COLO668 (cell line): ENCODE measurements at regions not wholly inside any gene's neighbourhood (a gene's known extent, or its start where the extent isn't known, plus 50 kb on each side); places are given as distances from the start of the nearest gene placed in this dataset.

Experiments
- DNase-seq: peaks from one replicate; lab custom pipeline; 2025; ENCODE audit not compliant: unreplicated experiment; lab: John Stamatoyannopoulos, UW

DNA sequence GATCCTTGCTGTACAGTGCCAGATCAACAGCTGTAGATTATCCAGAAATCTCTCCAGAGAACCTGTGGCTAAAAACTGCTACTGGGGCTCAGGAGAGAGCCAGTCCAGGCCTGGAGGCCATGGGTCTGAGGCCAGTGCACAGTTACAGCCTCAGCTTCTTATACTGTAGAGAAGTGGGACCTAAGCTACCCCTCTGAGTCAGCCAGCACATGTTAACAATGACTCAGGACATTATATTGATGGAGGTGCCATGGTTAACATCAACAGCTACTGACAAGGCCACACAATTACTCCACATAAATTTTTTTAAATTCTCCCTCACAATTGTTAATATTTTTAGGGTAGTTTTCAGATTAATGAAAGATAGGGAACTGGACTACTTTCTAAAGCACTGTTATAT is 138.5 kb downstream of the RBM26 start:
- no peak for DNase-seq

- no peak for DNase-seq
Measured at GRCh38 chr13:79258489-79258888, 147.6 kb downstream of the RBM26 start.

DNA sequence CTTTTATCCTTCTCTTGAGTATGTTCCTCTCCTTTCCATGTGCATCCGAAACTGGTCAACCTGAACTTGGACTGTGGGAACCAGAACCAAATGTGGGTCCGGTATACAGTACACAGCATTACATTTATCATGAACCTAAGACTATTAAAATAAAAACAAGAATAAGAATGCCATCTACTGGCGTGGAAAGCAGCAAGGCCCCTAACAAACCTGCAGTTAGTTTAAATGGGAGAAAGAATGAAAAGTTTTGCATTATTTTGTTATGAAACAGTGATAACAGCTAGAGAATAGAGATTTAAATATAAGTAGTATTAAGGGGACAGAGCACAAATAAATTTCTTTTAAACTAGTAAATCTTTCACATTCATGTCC is 159.5 kb downstream of the RBM26 start:
- no peak for DNase-seq

- no peak for DNase-seq
Measured at GRCh38 chr13:79245937-79246577, 160.0 kb downstream of the RBM26 start.

- no peak for DNase-seq
Measured at GRCh38 chr13:79241697-79242096, 164.4 kb downstream of the RBM26 start.

GRCh38 chr13:79237981-79238380 is 168.1 kb downstream of the RBM26 start:
- no peak for DNase-seq

DNA sequence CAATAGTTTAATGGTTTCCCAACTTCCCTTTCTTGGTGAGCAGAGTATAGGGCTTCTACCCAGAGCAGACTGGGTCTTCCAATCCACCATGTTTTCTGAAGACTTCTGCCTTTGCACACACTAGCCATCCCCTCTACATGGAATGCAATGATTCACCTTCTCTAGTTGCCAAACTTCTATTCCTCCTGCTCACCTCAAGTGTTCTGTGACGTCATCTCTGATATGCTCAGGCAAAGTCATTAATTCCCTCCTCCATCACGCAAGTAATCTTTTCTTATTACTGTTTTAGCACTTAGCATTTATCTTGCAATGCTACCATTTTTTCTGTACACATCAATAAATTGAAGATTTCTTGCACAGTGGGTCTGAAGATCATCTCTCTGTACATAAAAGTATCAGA is 174.2 kb downstream of the RBM26 start:
- DNase-seq: no peak

GRCh38 chr13:79229761-79230160 is 176.3 kb downstream of the RBM26 start:
- no peak for DNase-seq

GRCh38 chr13:79228972-79229371 is 177.1 kb downstream of the RBM26 start:
- DNase-seq: no peak

DNA sequence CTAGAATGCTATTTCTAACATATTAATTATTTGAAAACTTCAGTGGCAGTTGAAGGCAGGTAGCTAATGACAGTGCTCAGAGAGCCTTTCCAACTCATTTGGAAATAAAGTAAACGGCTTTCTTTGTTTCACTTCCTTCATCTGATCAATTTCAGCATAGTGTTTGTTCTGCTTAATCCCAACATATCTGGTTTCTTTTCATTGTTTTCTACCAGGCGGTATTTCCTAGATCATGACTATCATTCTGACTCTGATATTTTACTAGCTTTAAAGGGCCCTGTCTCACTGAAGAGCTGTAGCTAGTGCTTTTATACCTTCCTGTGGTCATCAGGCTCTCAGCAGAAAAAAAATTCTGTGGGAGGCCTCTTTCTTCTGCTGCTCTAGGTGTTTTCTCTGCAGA is 178.6 kb downstream of the RBM26 start:
- no peak for DNase-seq

GRCh38 chr13:79226938-79227337 is 179.1 kb downstream of the RBM26 start:
- peak; percentile 50 for DNase-seq

GRCh38 chr13:79226250-79226649 is 179.8 kb downstream of the RBM26 start:
- DNase-seq: no peak

DNA sequence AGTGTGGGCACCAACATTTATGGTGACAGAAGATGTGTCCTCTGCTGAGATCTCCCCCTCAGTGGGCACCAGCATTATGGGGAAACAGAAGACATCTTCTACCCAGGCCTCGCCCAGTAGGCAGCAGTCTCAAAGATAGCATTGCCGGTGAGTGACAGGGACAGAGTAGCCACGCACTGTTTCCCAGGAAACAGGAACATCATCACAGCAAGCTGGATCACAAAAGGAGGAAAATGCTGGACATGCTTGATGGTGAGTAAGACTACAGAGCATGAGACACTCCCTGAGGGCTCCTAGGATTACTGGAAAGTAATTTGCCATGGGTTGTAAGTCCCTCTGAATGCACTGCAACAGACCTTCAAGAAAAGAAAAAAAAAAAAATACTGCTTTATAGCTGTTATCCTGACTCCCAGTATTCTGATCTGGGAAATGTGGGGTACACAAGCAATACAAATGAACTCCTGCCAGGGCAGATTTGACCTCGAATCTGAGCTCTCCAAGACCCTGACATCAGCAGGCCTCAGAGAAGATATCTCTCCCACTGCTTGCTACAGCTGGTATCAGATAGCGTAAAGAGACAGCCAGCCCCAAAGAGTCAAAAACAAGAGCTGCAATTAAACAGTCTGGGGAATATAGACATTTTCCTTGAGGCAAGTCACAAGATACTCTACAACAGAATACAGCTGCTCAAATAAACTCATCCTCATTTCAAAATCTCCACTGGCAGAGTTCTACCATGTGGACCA is 180.4 kb downstream of the RBM26 start:
- DNase-seq: no peak

- DNase-seq: no peak
Measured at GRCh38 chr13:79222427-79223205, 183.4 kb downstream of the RBM26 start.

DNA sequence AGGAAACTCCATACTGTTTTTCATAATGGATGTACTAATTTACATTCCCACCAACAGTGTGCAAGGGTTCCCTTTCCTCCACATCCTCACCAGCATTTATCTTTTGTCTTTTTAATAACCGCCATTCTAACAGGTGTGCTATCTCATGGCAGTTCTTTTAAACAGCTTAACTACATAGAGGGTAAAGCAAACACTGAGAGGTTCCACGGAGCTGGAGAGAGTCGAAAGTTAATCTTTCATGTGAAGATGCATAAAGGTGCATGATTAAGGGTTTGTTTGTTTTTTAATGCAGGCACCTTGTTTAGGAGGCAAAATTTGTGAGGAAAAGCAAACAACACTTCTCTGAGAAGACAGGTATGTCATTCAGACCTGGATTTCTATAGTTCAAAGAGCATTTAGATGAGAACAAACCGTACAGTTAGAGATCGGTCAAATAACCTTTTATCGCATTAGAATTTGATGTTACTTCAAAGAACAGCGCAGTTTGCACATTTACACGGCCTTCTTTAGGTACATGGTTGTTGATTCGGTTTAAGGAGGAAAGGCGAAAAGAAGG is 193.9 kb downstream of the RBM26 start:
- DNase-seq: peak; percentile 72

DNA sequence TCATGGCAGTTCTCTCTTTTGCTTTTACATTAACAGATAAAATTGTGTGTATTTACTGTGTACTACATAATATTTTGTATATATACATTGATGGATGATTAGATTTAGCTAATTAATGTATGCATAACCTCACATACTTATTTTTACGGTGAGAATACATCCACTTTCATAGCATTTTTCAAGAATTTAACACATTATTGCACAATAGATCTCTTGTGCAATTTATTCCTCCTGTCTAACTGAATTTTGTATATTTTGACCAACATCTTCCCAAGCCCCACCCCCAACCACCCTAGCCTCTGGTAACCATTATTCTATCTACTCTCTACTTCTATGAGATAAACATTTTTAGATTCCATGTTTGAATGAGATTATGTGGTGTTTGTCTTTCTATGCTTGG is 194.7 kb downstream of the RBM26 start:
- DNase-seq: no peak

DNA sequence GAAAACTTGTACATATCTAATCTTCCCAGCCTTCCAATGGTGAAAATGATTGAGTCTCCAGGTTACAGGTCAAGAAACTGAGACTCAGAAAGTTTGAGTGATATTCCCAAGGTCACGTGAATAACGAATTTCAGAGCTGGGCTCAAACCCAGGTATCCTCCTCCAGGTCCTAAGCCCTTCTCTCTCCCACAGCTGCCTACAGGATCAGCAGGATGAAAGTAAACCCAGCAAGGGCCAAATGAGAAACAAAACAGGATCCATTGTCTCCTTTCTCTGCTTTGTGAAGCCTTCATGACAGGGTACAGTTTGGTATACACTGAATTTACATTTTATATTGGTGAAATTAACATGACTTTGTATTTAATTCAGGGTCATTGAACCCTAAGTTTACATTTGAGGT is 208.1 kb downstream of the RBM26 start:
- no peak for DNase-seq

GRCh38 chr13:79196843-79197242 is 209.2 kb downstream of the RBM26 start:
- no peak for DNase-seq

- DNase-seq: no peak
Measured at GRCh38 chr13:79196366-79196765, 209.7 kb downstream of the RBM26 start.

- no peak for DNase-seq
Measured at GRCh38 chr13:79194727-79195126, 211.3 kb downstream of the RBM26 start.

GRCh38 chr13:79194272-79194671 is 211.8 kb downstream of the RBM26 start:
- no peak for DNase-seq

GRCh38 chr13:79191501-79191900 is 214.6 kb downstream of the RBM26 start:
- no peak for DNase-seq
